CD4-positive, alpha-beta memory T cell (primary cell): ENCODE measurements at regions not wholly inside any gene's neighbourhood (a gene's known extent, or its start where the extent isn't known, plus 50 kb on each side); places are given as distances from the start of the nearest gene placed in this dataset.

Source experiments
- CTCF ChIA-PET: fragments of 350-600 bp; sonication (Branson Sonifier 250); formaldehyde crosslinking; loops from one replicate; lab custom pipeline; 2021; ENCODE audit warnings: inconsistent platforms; ENCODE audit not compliant: partially characterized antibody; lab: Charles Lee
- POLR2A ChIA-PET: fragments of 350-600 bp; sonication (Branson Sonifier 250); formaldehyde crosslinking; loops from one replicate; lab custom pipeline; 2021; ENCODE audit not compliant: partially characterized antibody; lab: Charles Lee
- DNase-seq, 5 donors: peaks; one replicate each; pipeline versions ENCODE4 v3.0.0 to v3.0.0-alpha.2; 2020 to 2022; ENCODE audit warnings: mixed read lengths in 1 of 5
- H3K27ac ChIP-seq: one replicate; pipeline ENCODE4 v1.7.0; 2013; ENCODE audit warnings: low read depth, low read length
- H3K27me3 ChIP-seq: 2 replicates; pipeline ENCODE4 v1.7.0; 2013; ENCODE audit warnings: mild to moderate bottlenecking, low read length, moderate library complexity; ENCODE audit not compliant: insufficient read depth
- H3K36me3 ChIP-seq: 2 replicates; pipeline ENCODE4 v1.7.0; 2013; ENCODE audit warnings: mild to moderate bottlenecking, low read length, moderate library complexity; ENCODE audit not compliant: insufficient read depth
- H3K4me1 ChIP-seq: 2 replicates; pipeline ENCODE4 v1.7.0; 2013; ENCODE audit warnings: mild to moderate bottlenecking, low read length, moderate library complexity; ENCODE audit not compliant: insufficient read depth
- H3K4me3 ChIP-seq, 2 donors: one replicate each; pipeline ENCODE4 v1.7.0; 2013; ENCODE audit warnings: low read length in 2 of 2, mild to moderate bottlenecking in 1 of 2
- H3K9me3 ChIP-seq, 2 donors: one replicate each; pipeline ENCODE4 v1.7.0; 2013; ENCODE audit warnings: low read length in 2 of 2, control low read depth in 1 of 2; ENCODE audit not compliant: control insufficient read depth in 1 of 2
- H3K27ac Mint-ChIP-seq, 7 donors: one replicate each; pipeline ENCODE4 v1.8.0; 2020 to 2021; ENCODE audit warnings: mixed read lengths in 7 of 7, mild to moderate bottlenecking in 6 of 7, inconsistent platforms in 3 of 7, moderate library complexity in 3 of 7
- H3K27me3 Mint-ChIP-seq, 2 donors: one replicate each; pipeline ENCODE4 v1.8.0; 2020 to 2021; ENCODE audit warnings: mixed read lengths in 2 of 2
- H3K36me3 Mint-ChIP-seq, 2 donors: one replicate each; pipeline ENCODE4 v1.8.0; 2020 to 2021; ENCODE audit warnings: mixed read lengths in 2 of 2, inconsistent platforms in 1 of 2, mild to moderate bottlenecking in 1 of 2
- H3K4me1 Mint-ChIP-seq, 4 donors: one replicate each; pipeline ENCODE4 v1.8.0; 2020 to 2021; ENCODE audit warnings: mixed read lengths in 4 of 4, mild to moderate bottlenecking in 1 of 4
- H3K4me3 Mint-ChIP-seq, 8 donors: one replicate each; pipeline ENCODE4 v1.8.0; 2020 to 2021; ENCODE audit warnings: mixed read lengths in 8 of 8, mild to moderate bottlenecking in 7 of 8, moderate library complexity in 6 of 8, inconsistent platforms in 3 of 8
- H3K9me3 Mint-ChIP-seq, 8 donors: one replicate each; pipeline ENCODE4 v1.8.0; 2020 to 2021; ENCODE audit warnings: mixed read lengths in 8 of 8, mild to moderate bottlenecking in 5 of 8, inconsistent platforms in 3 of 8, moderate library complexity in 1 of 8
- intact Hi-C: fragments of 100-400 bp; cut with micrococcal nuclease; formaldehyde crosslinking; loops from one replicate; pipeline ENCODE4 v1.15.1; 2023

DNA sequence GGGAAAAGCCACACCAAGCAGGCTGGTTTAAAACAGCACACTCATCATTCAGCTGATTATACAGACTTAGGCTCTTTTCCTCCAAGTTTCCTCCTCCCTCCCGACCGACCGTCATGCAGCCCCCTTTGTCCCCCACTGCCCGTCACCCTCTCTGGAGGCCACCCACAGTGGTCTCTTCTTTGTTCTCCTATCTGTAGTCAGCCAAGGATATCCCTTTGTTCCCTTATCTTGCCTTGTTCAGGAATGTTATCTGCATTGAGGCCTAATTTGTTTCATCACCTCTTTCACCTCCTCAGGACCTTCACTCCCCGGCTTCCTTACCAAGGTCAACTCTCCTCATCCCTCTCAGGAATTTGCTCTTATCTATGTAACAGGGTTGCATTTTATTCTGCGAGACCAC lies 186.4 kb upstream of the CDH13 start:
- H3K4me3 ChIP-seq: no peak overlapping the region
- ChIA-PET POLR2A (no interaction called here), CTCF (interaction anchor here (2.1 kb wide), 1 partner anchor 16 kb away, joined by 8 read pairs; no protein-coding TSS in a partner anchor)
- Mint-ChIP-seq H3K36me3 (no peaks in the 10 kb centered on the region), H3K27ac (no peak overlapping the region), H3K9me3 (peaks cover 0 to 4% (median 0%) of the 10 kb centered on the region in 8 donors), H3K4me3 (no peak overlapping the region), H3K4me1 (no peaks in the 10 kb centered on the region), H3K27me3 (peaks cover 3 to 10% of the 10 kb centered on the region in 2 donors)
- DNase-seq: no peak
- H3K36me3 ChIP-seq: no peaks in the 10 kb centered on the region
- no peaks in the 10 kb centered on the region for H3K9me3 ChIP-seq
- intact Hi-C loops: no loop called here
- H3K27ac ChIP-seq: no peak overlapping the region
- H3K27me3 ChIP-seq: no peaks in the 10 kb centered on the region
- no peaks in the 10 kb centered on the region for H3K4me1 ChIP-seq

DNA sequence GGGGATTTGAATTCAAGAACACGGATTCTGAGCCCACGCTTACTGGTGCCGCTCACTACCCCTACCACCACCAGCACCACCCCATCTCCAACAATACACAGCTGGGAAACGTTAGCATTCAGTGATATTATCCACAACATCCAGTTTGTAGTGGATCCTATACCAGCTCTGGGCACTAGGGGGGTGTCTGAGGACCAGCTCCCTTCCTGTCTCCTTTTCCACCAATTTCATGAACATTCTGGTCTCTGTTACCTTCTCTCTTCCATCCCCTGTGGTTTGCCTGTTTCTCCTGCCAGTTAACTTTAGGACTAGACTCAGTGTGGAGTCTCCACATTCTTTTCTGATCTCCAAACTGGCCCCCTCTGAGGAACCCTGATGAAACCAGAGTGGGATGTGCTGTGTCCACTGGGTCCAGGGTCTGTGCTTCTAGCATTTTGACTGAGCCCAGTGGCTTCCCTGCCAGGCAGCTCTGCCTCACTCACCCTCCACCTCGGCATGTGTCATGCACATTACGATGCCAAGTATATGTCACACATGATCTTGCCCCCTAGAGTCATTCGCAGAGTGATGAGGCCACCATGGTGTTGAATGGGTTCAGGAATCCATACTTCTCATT lies 187.0 kb upstream of the CDH13 start:
- ChIA-PET CTCF (interaction anchor here (2.1 kb wide), 1 partner anchor 17 kb away, joined by 8 read pairs; no protein-coding TSS in a partner anchor), POLR2A (no interaction called here)
- no peak overlapping the region for H3K27ac ChIP-seq
- no peaks in the 10 kb centered on the region for H3K4me1 Mint-ChIP-seq
- no peaks in the 10 kb centered on the region for H3K36me3 ChIP-seq
- no peak overlapping the region for H3K27ac Mint-ChIP-seq
- H3K27me3 Mint-ChIP-seq: peaks cover 3 to 10% of the 10 kb centered on the region in 2 donors
- peaks cover 0 to 2% (median 0%) of the 10 kb centered on the region in 8 donors for H3K9me3 Mint-ChIP-seq
- H3K36me3 Mint-ChIP-seq: no peaks in the 10 kb centered on the region
- H3K4me3 ChIP-seq: no peak overlapping the region
- H3K4me3 Mint-ChIP-seq: no peak overlapping the region
- no peaks in the 10 kb centered on the region for H3K9me3 ChIP-seq
- no peaks in the 10 kb centered on the region for H3K4me1 ChIP-seq
- intact Hi-C loops: no loop called here
- DNase-seq: no peak
- no peaks in the 10 kb centered on the region for H3K27me3 ChIP-seq

DNA sequence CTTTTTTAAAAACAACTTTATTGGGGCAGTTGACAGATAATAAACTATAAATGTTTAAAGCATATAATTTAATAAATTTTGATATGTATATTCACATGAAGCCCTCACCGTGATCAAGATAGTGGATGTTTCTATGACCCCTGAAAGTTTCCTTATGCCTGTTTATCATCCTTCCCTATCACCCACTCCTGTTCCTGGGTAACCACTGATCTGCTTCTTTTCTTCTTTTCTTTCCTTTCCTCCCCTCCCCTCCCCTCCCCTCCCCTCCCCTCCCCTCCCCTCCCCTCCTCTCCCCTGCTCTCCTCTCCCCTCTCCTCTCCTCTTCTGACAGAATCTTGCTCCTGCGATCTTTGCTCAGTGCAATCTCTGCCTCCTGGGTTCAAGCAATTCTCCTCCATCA lies 193.7 kb upstream of the CDH13 start:
- Mint-ChIP-seq H3K27me3 (peaks cover 2 to 6% of the 10 kb centered on the region in 2 donors), H3K36me3 (no peaks in the 10 kb centered on the region), H3K9me3 (peaks cover 0 to 6% (median 0%) of the 10 kb centered on the region in 8 donors), H3K4me1 (no peaks in the 10 kb centered on the region), H3K27ac (no peak overlapping the region), H3K4me3 (no peak overlapping the region)
- DNase-seq: no peak
- Histone ChIP-seq H3K36me3 (no peaks in the 10 kb centered on the region), H3K27ac (no peak overlapping the region), H3K4me1 (no peaks in the 10 kb centered on the region), H3K4me3 (no peak overlapping the region), H3K27me3 (no peaks in the 10 kb centered on the region), H3K9me3 (no peaks in the 10 kb centered on the region)
- ChIA-PET CTCF (no interaction called here), POLR2A (no interaction called here)
- intact Hi-C loops: no loop called here

DNA sequence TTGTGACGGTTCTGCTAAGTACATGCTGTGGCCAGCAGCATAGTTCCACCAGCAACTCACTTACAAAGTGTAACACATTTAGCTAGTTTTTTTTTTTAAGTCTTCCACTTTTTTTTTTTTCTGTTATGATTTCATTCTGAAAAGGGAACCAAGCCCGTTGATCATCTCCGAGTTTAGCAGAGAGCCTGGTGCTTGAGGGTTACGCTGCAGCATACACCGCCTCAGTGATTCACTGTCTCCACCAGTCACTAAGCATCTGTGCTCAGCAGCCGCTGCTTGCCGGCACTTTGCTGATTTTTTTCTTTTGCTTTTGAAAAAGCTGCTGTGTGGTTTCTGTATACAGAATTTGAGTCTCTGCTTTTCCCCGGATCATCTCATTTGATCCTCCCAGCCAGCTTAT lies 194.5 kb upstream of the CDH13 start:
- Mint-ChIP-seq H3K9me3 (peaks cover 0 to 6% (median 0%) of the 10 kb centered on the region in 8 donors), H3K27ac (no peak overlapping the region), H3K4me3 (no peak overlapping the region), H3K27me3 (peaks cover 2 to 6% of the 10 kb centered on the region in 2 donors), H3K4me1 (no peaks in the 10 kb centered on the region), H3K36me3 (no peaks in the 10 kb centered on the region)
- Histone ChIP-seq H3K27me3 (no peaks in the 10 kb centered on the region), H3K4me1 (no peaks in the 10 kb centered on the region), H3K36me3 (no peaks in the 10 kb centered on the region), H3K9me3 (no peaks in the 10 kb centered on the region), H3K4me3 (no peak overlapping the region), H3K27ac (no peak overlapping the region)
- CTCF ChIA-PET: no interaction called here
- intact Hi-C loops: no loop called here
- POLR2A ChIA-PET: no interaction called here
- DNase-seq: no peak

DNA sequence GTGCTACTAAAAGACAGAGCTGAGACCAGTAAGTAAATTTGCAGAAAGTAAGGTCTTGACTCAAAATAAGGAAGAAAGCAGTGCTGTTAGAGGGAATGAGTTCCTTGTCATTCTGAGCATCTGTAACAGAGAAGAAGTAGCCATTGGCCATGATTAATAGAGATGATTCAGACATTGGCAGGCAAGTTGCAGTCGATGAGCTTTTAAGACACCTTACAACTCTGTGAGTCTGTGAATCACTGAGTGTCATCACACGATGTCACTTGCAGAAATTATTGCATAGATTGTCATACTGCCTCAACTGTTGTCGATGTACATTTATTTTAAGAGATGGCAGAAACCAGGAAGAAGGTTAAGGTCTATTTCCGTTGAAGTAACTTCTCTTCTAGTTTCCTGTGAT lies 201.1 kb upstream of the CDH13 start:
- no peaks in the 10 kb centered on the region for H3K36me3 ChIP-seq
- H3K27ac ChIP-seq: no peak overlapping the region
- Mint-ChIP-seq H3K27ac (no peak overlapping the region), H3K36me3 (no peaks in the 10 kb centered on the region), H3K9me3 (peaks cover 0 to 3% (median 0%) of the 10 kb centered on the region in 8 donors), H3K4me1 (no peaks in the 10 kb centered on the region), H3K4me3 (no peak overlapping the region), H3K27me3 (peaks cover 0 to 7% of the 10 kb centered on the region in 2 donors)
- no peak overlapping the region for H3K4me3 ChIP-seq
- POLR2A ChIA-PET: no interaction called here
- no peaks in the 10 kb centered on the region for H3K4me1 ChIP-seq
- intact Hi-C loops: no loop called here
- H3K9me3 ChIP-seq: no peaks in the 10 kb centered on the region
- CTCF ChIA-PET: no interaction called here
- no peaks in the 10 kb centered on the region for H3K27me3 ChIP-seq
- DNase-seq: no peak

DNA sequence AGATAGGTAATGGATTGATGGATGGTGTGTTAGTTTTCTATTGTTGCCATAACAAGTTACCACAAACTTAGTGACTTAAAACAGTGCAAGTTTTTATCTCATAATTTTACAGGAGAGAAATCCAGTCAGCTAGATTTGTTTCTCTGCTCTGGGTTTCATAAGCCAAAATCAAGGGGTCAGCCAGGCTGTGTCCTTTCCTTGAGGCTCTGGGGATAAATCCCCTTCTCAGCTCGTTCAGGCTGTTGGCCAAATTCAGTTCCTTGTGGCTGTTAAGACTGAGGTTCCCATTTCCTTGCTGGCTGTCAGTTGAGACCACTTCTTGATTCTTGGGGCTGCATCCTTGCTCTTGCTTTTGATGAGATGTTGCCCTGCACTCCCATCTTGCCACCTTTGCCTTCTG lies 204.9 kb upstream of the CDH13 start:
- Histone ChIP-seq H3K27me3 (no peaks in the 10 kb centered on the region), H3K27ac (no peak overlapping the region), H3K4me1 (no peaks in the 10 kb centered on the region), H3K4me3 (no peak overlapping the region), H3K9me3 (no peaks in the 10 kb centered on the region), H3K36me3 (no peaks in the 10 kb centered on the region)
- no peaks in the 10 kb centered on the region for H3K36me3 Mint-ChIP-seq
- no peaks in the 10 kb centered on the region for H3K4me1 Mint-ChIP-seq
- peaks cover 0 to 2% of the 10 kb centered on the region in 2 donors for H3K27me3 Mint-ChIP-seq
- ChIA-PET CTCF (no interaction called here), POLR2A (no interaction called here)
- no peak overlapping the region for H3K27ac Mint-ChIP-seq
- DNase-seq: no peak
- H3K9me3 Mint-ChIP-seq: peaks cover 0 to 3% (median 0%) of the 10 kb centered on the region in 8 donors
- H3K4me3 Mint-ChIP-seq: no peak overlapping the region
- intact Hi-C loops: no loop called here

DNA sequence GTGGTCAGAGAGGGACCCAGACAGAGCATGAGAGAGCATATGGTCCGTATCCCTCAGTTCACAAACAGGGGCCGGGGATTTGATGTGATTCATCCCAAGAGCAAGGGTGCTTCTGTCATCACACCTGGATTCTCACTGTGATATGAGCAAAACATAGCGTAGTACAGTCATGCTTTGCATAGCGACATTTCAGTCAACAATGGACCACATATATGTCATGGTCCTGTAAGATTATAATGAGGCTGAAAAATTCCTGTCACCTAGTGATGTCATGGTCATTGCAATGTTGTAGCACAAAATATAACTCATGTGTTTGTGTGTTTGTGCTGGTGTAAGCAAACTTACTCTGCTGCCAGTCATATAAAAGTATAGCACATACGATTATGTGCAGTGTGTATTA lies 207.4 kb upstream of the CDH13 start:
- H3K4me3 Mint-ChIP-seq: no peak overlapping the region
- H3K27ac Mint-ChIP-seq: no peak overlapping the region
- Histone ChIP-seq H3K4me3 (no peak overlapping the region), H3K36me3 (no peaks in the 10 kb centered on the region), H3K27ac (no peak overlapping the region), H3K27me3 (no peaks in the 10 kb centered on the region), H3K9me3 (no peaks in the 10 kb centered on the region), H3K4me1 (no peaks in the 10 kb centered on the region)
- no peaks in the 10 kb centered on the region for H3K9me3 Mint-ChIP-seq
- peaks cover 0 to 1% of the 10 kb centered on the region in 2 donors for H3K27me3 Mint-ChIP-seq
- no peaks in the 10 kb centered on the region for H3K36me3 Mint-ChIP-seq
- DNase-seq: no peak
- no peaks in the 10 kb centered on the region for H3K4me1 Mint-ChIP-seq
- POLR2A ChIA-PET: no interaction called here
- intact Hi-C loops: no loop called here
- CTCF ChIA-PET: no interaction called here
